SIG-M5 (cell line): ENCODE measurements at regions not wholly inside any gene's neighbourhood (a gene's known extent, or its start where the extent isn't known, plus 50 kb on each side); places are given as distances from the start of the nearest gene placed in this dataset.
"Not testable (repeated sequence)": the region's sequence is repeated elsewhere in the genome, so short reads cannot be mapped to it uniquely, and the experiment has no call there.

ENCODE experiments used
- DNase-seq: peaks from one replicate; lab custom pipeline; 2025; lab: John Stamatoyannopoulos, UW

GRCh38 chrX:45669715-45670340 lies 469.2 kb upstream of the DIPK2B start:
- no peak for DNase-seq

GRCh38 chrX:45668686-45669443 lies 468.2 kb upstream of the DIPK2B start:
- DNase-seq, result no peak

DNA sequence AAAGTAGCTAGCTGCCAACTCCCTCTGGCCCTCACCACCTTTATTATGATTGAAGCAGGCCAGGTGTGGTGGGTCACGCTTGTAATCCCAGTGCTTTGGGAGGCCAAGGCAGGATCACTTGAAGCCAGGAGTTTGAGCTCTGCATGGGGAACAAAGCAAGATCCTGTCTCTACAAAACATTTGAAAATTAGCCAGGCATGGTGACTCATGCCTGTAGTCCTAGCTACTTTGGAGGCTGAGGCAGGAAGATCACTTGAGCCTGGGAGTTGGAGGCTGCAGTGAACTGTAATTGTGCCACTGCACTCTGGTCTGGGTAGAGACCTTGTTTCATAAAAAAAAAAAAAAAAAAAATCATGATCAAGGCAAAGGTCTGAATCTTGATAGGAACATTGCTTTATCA lies 467.0 kb upstream of the DIPK2B start:
- DNase-seq, result no peak

DNA sequence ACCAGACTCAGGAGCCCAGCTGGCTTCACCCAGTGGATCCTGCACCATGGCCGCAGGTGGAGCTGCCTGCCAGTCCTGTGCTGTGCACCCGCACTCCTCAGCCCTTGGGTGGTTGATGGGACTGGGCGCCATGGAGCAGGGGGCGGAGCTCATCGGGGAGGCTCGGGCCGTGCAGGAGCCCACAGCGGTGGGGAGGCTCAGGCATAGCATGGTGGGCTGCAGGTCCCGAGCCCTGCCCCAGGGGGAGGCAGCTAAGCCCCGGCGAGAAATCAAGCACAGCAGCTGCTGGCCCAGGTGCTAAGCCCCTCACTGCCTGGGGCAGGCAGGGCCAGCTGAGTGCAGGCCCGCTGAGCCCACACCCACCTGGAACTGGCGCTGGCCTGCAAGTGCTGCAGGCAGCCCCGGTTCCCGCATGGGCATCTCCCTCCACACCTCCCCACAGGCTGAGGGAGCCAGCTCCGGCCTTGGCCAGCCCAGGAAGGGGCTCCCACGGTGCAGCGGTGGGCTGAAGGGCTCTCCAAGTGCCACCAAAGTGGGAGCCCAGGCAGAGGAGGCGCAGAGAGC lies 464.1 kb upstream of the DIPK2B start:
- DNase-seq, result no peak

DNA sequence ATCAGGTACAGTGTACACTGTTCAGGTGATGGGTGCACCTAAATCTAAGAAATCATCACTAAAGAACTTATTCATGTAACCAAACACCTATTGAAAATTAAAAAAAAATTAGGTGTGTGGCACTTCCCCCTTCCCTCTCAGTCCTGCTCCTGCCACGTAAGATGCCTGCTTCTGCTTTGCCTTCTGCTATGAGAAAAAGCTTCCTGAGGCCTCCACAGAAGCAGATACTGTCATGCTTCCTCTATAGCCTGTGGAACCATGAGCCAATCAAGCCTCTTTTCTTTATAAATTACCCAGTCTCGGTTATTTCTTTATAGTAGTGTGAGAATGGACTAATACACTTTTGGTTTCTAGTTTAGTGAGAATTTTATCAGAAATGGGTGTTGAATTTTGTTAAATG lies 459.8 kb upstream of the DIPK2B start:
- no peak for DNase-seq

- no peak for DNase-seq
Measured at GRCh38 chrX:45633419-45633818, 432.7 kb upstream of the DIPK2B start.

- no peak for DNase-seq
Measured at GRCh38 chrX:45632506-45632905, 431.8 kb upstream of the DIPK2B start.

GRCh38 chrX:45630078-45630477 lies 429.4 kb upstream of the DIPK2B start:
- DNase-seq, result no peak

- no peak for DNase-seq
Measured at GRCh38 chrX:45628041-45628440, 427.4 kb upstream of the DIPK2B start.

GRCh38 chrX:45623266-45623665 lies 422.6 kb upstream of the DIPK2B start:
- DNase-seq, result no peak

- no peak for DNase-seq
Measured at GRCh38 chrX:45622538-45622937, 421.9 kb upstream of the DIPK2B start.

- DNase-seq, result no peak
Measured at GRCh38 chrX:45622042-45622423, 421.4 kb upstream of the DIPK2B start.

DNA sequence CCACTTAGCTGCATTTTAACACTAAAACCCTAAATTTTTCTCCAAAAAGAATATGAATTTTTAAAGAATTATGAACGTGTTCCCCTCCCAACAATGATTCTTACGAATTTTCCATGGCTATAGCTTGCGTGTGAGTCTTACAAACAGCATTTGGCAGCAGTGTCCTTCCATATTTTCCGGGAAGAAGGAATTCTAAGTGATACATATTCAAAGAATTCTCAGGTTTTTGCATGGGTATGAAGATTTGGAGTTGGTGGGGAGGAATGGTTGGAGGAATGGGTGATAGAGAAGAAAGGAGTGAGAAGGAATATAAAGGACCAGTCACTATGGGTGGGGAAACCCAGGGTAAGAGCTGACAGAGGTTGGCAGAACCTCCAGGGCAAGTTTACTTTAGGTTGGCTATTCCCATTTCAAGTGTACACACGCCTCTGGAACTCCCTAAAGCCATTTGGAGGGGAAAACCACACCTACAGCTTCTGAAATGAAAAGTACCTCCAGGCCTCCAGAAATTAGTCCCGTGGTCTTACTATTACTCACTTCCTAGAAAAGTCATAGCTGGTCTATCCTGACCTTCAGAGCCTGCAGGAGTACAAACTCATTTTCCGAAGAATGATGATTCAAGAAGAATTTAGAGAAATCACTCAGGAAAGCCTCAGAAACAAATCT lies 420.8 kb upstream of the DIPK2B start:
- DNase-seq, result no peak

GRCh38 chrX:45619290-45619689 lies 418.6 kb upstream of the DIPK2B start:
- DNase-seq, result no peak

GRCh38 chrX:45615591-45615990 lies 414.9 kb upstream of the DIPK2B start:
- not testable (repeated sequence) for DNase-seq

GRCh38 chrX:45614853-45615252 lies 414.2 kb upstream of the DIPK2B start:
- DNase-seq, result no peak

- no peak for DNase-seq
Measured at GRCh38 chrX:45602151-45602550, 401.5 kb upstream of the DIPK2B start.

GRCh38 chrX:45601052-45601451 lies 400.4 kb upstream of the DIPK2B start:
- DNase-seq, result no peak

DNA sequence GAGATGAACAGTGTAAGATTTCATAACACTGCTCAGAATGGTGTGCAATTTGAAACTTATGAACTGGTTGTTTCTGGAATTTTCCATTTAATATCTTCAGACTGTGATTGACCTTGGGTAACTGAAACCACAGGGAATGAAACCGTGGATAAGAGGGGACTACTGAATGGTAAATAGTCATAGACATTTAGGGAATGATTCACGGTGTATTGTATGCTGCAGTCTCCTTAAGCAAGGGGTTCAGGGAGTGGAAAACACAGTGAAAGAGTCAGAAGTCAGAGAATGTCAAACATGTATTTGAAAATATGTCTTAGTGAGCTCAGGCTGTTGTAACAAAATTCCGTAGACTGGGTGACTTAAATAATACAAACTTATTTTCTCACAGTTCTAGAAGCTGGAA lies 398.2 kb upstream of the DIPK2B start:
- DNase-seq, result no peak

GRCh38 chrX:45596188-45596808 lies 395.6 kb upstream of the DIPK2B start:
- DNase-seq, result no peak

- DNase-seq, result no peak
Measured at GRCh38 chrX:45592101-45592500, 391.4 kb upstream of the DIPK2B start.

GRCh38 chrX:45591650-45592049 lies 391.0 kb upstream of the DIPK2B start:
- no peak for DNase-seq

- no peak for DNase-seq
Measured at GRCh38 chrX:45584717-45585116, 384.0 kb upstream of the DIPK2B start.
